Activated CD4-positive, alpha-beta T cell treated with anti-CD3 and anti-CD28 coated beads, Interleukin-2, amount 50 U/mL, for 1 hour (primary cell): ENCODE measurements at regions not wholly inside any gene's neighbourhood (a gene's known extent, or its start where the extent isn't known, plus 50 kb on each side); places are given as distances from the start of the nearest gene placed in this dataset.

Source experiments
- DNase-seq: peaks from one replicate; pipeline ENCODE4 v3.0.0-alpha.2; 2020

DNA sequence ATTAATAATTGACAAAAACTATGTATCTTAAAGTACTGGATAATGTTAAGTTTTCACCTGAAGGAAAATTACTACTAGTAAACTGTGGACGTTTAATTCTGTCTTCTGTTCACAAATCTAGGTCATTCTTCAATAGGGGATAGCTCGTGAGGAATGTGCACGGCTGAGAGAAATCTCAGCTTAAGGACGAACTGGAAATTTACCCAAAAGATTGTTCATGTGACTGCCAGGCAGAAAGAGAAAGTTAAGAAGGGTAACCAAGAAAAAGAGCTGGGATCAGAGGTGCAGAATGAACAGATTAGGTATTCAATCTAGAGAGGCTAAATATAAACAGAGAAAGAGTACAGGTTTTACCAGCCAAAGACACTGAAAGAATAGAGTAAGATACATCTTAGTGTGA is 245.3 kb downstream of the CASP12 start:
- no peak for DNase-seq

- DNase-seq, result no peak
Measured at GRCh38 chr11:104650234-104650633, 248.0 kb downstream of the CASP12 start.

- DNase-seq, result no peak
Measured at GRCh38 chr11:104649002-104649401, 249.3 kb downstream of the CASP12 start.

- no peak for DNase-seq
Measured at GRCh38 chr11:104645261-104646222, 252.7 kb downstream of the CASP12 start.

GRCh38 chr11:104637662-104638170 is 260.5 kb downstream of the CASP12 start:
- no peak for DNase-seq

DNA sequence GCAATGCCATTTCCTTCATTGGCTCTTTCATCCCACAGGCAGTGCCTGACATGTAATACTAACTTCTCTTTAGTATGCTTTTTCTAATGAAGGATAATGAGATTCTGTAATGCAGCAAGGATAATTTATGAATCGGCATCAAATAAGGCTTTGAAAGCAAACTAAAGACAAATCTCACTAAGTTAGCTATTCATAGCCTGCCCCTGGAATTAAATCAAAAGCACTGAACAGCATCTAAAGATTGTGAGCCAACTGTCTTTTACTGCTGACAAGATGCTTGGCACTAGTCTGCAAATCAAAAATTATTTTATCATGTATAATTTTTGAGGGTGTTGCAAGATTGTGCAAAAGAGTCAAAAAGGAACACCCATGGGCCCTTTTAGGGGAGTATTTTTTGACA is 265.0 kb downstream of the CASP12 start:
- no peak for DNase-seq

GRCh38 chr11:104630352-104630751 is 267.9 kb downstream of the CASP12 start:
- DNase-seq, result no peak

- DNase-seq, result no peak
Measured at GRCh38 chr11:104625246-104625645, 273.0 kb downstream of the CASP12 start.

- no peak for DNase-seq
Measured at GRCh38 chr11:104624021-104624420, 274.2 kb downstream of the CASP12 start.

GRCh38 chr11:104623518-104623917 is 274.7 kb downstream of the CASP12 start:
- DNase-seq, result no peak

- DNase-seq, result no peak
Measured at GRCh38 chr11:104620991-104621390, 277.3 kb downstream of the CASP12 start.

- DNase-seq, result no peak
Measured at GRCh38 chr11:104619751-104620150, 278.5 kb downstream of the CASP12 start.

DNA sequence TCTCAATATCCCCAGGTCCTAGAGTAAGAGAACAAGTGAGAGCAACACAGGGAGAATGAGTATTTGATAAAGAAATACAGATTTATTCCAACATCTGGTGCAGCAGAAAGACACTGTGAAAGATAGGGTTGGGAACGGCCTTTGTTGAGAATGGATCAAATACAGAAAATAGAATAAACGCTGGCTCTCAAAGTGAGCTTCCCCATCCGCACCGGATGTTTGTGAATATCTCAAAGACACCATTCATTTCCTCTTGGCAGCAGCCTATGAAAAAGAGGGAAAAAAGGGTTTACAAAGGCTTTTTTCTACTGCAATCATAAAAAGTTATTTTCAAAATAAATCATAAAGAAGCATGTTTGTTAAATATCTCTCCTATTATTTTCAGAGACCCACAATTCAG is 279.3 kb downstream of the CASP12 start:
- DNase-seq, result no peak

- no peak for DNase-seq
Measured at GRCh38 chr11:104614961-104615360, 283.3 kb downstream of the CASP12 start.

GRCh38 chr11:104614117-104614680 is 284.1 kb downstream of the CASP12 start:
- no peak for DNase-seq

DNA sequence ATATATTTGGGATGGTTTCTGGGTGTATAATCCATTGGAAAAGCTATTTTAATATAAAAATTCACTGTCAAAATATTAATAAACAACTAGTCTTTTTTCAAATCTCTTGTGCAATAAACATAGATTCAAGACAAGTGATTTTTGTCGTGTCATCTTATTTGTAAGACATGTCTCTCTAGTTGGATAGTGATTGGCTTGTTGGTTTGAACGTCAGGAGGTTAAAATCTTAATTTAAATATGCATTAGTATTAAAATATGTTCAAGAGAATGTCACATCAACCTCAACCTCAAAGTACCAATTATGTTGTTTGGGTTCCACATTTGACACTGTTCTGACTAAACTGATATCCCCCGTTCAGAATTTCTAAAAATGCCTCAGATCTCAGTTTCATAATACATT is 287.6 kb downstream of the CASP12 start:
- no peak for DNase-seq

- DNase-seq, result peak; percentile 11
Measured at GRCh38 chr11:104609311-104610085, 288.8 kb downstream of the CASP12 start.

GRCh38 chr11:104602643-104603042 is 295.6 kb downstream of the CASP12 start:
- no peak for DNase-seq

DNA sequence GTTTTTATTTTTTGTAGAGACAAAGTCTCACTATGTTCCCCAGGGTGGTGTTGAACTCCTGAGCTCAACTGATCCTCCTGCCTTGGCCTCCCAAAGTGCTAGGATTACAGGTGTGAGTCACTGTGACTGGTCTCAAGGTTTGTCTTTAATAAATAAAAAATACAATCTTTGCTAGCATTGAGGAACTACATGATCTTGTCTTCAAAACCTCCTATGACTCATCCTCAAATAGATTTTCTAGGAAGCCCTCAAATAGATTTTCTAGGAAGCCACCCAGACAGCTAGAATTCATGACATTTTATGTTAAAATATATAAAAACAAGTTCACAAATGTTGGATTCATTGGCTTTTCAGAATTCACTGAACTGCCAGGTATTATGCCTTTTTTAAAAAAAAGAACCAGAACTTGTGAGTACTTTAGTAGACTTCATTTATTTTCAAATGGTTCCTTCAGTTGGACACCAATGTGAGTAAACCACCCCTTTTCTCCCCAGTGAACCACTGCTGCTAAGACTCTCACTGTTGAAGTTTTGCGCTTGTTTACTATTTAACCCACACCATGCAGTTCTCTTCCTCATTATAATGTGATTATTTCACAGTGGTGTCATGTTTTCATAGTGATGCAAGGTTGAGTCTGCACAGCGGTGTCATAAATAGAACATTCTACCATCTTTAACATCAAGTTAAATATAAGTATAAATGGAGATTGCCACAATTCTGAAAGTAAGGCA is 303.9 kb downstream of the CASP12 start:
- no peak for DNase-seq

GRCh38 chr11:104588970-104589369 is 309.3 kb downstream of the CASP12 start:
- DNase-seq, result no peak

- no peak for DNase-seq
Measured at GRCh38 chr11:104588446-104588845, 309.8 kb downstream of the CASP12 start.

GRCh38 chr11:104584823-104585222 is 313.4 kb downstream of the CASP12 start:
- no peak for DNase-seq

- DNase-seq, result no peak
Measured at GRCh38 chr11:104583857-104584256, 314.4 kb downstream of the CASP12 start.
